Body of pancreas (tissue), 4 donors: ENCODE measurements at regions not wholly inside any gene's neighbourhood (a gene's known extent, or its start where the extent isn't known, plus 50 kb on each side); places are given as distances from the start of the nearest gene placed in this dataset.

Experiments used
- ATAC-seq: fragments of 150-250 bp; one replicate; pipeline ENCODE4 v1.9.1; 2016
- DNase-seq, 4 donors: peaks; one replicate each; pipeline ENCODE4 v3.0.0-alpha.2; 2019
- H3K27ac ChIP-seq, 4 donors: fragments of 200-600 bp; sonication (generic); 1 replicate in 3 of 4; 2 replicates in 1 of 4; pipeline versions ENCODE4 v1.5.1 to v1.6.1; 2016 to 2019; ENCODE audit warnings: mild to moderate bottlenecking in 1 of 4, mixed read lengths in 1 of 4, moderate library complexity in 1 of 4
- H3K27me3 ChIP-seq, 2 donors: fragments of 200-600 bp; sonication (generic); one replicate each; pipeline ENCODE4 v1.6.0; 2016; ENCODE audit warnings: mild to moderate bottlenecking in 1 of 2
- H3K36me3 ChIP-seq, 2 donors: fragments of 200-600 bp; sonication (generic); replicated peaks in 1 of 2; 2 replicates each; pipeline ENCODE4 v1.5.1; 2016; ENCODE audit warnings: low read depth in 2 of 2; ENCODE audit not compliant: insufficient read depth in 1 of 2
- H3K4me1 ChIP-seq: fragments of 200-600 bp; sonication (generic); one replicate; pipeline ENCODE4 v1.6.0; 2016
- H3K4me3 ChIP-seq, 2 donors: fragments of 200-600 bp; sonication (generic); 1 replicate in 1 of 2; 2 replicates in 1 of 2; pipeline ENCODE4 v1.5.1; 2016 to 2019
- H3K9me3 ChIP-seq, 3 donors: fragments of 200-600 bp; sonication (generic); 1 replicate in 2 of 3; 2 replicates in 1 of 3; pipeline ENCODE4 v1.5.1; 2016
- POLR2A ChIP-seq, 3 donors: fragments of 450-650 bp; IDR thresholded peaks; one replicate each; pipeline ENCODE4 v1.6.1; 2016; ENCODE audit warnings: antibody characterized with exemption in 3 of 3, mild to moderate bottlenecking in 2 of 3
- WGBS, 2 donors: methylation state at CpG; one replicate each; pipeline ENCODE4 v1.1.5; 2017; 5-methylcytosine and 5-hydroxymethylcytosine counted together
- intact Hi-C: fragments of 100-400 bp; cut with DNase I; formaldehyde crosslinking; loops from one replicate; pipeline ENCODE4 v1.15.1; 2023
- TF ChIP-seq, protein P1 (sequence below), 7 experiments: fragments of 450-650 bp in 4 of 7; fragments of 200-600 bp in 3 of 7; sonication (generic) in 3 of 7; IDR thresholded peaks; one replicate each; pipeline ENCODE4 v1.5.1; 2016 to 2019; ENCODE audit warnings: antibody characterized with exemption in 7 of 7

DNA sequence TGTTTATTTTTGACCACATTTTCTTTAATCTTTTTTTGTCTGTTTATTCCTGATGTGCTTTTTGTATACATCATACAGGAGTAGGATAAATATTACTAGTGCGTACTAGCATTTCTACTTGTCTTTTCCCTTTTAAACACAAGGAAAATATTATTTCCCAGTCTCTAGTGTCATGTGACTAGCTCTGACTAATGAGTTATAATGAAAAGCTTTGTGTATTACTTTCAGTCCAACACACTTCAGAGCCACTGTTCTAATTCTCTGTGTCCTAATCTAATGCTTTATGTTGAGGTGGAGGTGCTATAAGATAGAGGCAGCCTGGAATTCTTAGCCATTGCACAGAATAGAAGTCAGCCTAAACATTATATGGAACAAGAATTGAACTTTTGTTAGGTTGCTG, 65.0 kb upstream of the RAB18 start:
- WGBS, 2 donors, result 83% methylated on average over 1 of the region's 1 CpG
- no peak for TF ChIP-seq POLR2A (IDR thresholded peaks at IDR 0.05)
- TF ChIP-seq, protein P1, sequence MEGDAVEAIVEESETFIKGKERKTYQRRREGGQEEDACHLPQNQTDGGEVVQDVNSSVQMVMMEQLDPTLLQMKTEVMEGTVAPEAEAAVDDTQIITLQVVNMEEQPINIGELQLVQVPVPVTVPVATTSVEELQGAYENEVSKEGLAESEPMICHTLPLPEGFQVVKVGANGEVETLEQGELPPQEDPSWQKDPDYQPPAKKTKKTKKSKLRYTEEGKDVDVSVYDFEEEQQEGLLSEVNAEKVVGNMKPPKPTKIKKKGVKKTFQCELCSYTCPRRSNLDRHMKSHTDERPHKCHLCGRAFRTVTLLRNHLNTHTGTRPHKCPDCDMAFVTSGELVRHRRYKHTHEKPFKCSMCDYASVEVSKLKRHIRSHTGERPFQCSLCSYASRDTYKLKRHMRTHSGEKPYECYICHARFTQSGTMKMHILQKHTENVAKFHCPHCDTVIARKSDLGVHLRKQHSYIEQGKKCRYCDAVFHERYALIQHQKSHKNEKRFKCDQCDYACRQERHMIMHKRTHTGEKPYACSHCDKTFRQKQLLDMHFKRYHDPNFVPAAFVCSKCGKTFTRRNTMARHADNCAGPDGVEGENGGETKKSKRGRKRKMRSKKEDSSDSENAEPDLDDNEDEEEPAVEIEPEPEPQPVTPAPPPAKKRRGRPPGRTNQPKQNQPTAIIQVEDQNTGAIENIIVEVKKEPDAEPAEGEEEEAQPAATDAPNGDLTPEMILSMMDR (IDR thresholded peaks at IDR 0.05), result no peak
- H3K27ac ChIP-seq, result no peak overlapping the region
- no peaks in the 10 kb centered on the region for H3K36me3 ChIP-seq
- H3K9me3 ChIP-seq, result no peaks in the 10 kb centered on the region
- H3K4me3 ChIP-seq, result no peak overlapping the region
- H3K4me1 ChIP-seq, result peaks cover 5% of the 10 kb centered on the region
- intact Hi-C loops, result no loop called here
- DNase-seq (no peak), ATAC-seq (no peak)
- no peaks in the 10 kb centered on the region for H3K27me3 ChIP-seq

DNA sequence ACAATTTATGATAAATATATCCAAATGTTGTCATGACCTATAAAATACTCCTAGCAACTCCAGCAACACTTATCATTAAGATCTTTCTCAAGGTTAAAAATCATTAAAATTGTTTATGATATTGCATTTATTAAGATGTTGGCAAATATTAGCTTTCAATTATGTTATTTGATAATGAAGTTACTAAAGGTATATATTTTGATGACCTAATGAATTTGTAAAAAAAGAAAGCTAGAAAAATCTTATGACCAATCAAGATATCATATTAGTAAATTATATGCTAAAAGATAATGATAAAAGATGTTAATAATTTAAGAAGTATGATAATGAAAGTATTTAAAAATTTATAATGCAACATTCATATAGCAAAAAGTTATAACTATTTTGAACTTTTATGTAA, 66.3 kb upstream of the RAB18 start:
- Histone ChIP-seq H3K27me3 (no peaks in the 10 kb centered on the region), H3K4me1 (peaks cover 5% of the 10 kb centered on the region), H3K4me3 (no peak overlapping the region), H3K27ac (no peak overlapping the region), H3K9me3 (no peaks in the 10 kb centered on the region), H3K36me3 (no peaks in the 10 kb centered on the region)
- intact Hi-C loops, result no loop called here
- ATAC-seq (no peak), DNase-seq (no peak)
- TF ChIP-seq, protein P1 (IDR thresholded peaks at IDR 0.05), result no peak
- TF ChIP-seq POLR2A (IDR thresholded peaks at IDR 0.05), result no peak

DNA sequence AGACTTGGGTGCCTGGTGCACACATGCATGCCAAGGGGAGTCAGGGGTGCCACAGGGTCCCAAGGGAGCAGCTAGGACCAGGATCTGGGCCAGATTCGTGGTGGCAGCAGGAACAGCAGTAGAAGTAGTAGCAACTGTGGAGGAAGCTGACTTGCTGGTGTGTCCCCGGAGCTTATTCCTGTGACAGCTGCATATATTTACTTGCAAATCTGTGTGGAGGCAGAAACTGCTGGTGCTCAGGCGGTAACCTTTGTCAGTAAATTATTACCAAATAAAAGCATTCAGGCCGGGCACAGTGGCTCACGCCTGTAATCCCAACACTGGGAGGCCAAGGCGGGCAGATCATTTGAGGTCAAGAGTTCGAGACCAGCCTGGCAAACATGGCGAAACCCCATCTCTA, 67.4 kb upstream of the RAB18 start:
- 77 to 79% methylated on average over 7 to 8 of the region's 8 CpGs for WGBS, 2 donors
- DNase-seq (no peak), ATAC-seq (no peak)
- Histone ChIP-seq H3K36me3 (no peaks in the 10 kb centered on the region), H3K27ac (no peak overlapping the region), H3K4me1 (peaks cover 5% of the 10 kb centered on the region), H3K9me3 (no peaks in the 10 kb centered on the region), H3K4me3 (no peak overlapping the region), H3K27me3 (no peaks in the 10 kb centered on the region)
- intact Hi-C loops, result no loop called here
- no peak for TF ChIP-seq POLR2A (IDR thresholded peaks at IDR 0.05)
- TF ChIP-seq, protein P1 (IDR thresholded peaks at IDR 0.05), result no peak

DNA sequence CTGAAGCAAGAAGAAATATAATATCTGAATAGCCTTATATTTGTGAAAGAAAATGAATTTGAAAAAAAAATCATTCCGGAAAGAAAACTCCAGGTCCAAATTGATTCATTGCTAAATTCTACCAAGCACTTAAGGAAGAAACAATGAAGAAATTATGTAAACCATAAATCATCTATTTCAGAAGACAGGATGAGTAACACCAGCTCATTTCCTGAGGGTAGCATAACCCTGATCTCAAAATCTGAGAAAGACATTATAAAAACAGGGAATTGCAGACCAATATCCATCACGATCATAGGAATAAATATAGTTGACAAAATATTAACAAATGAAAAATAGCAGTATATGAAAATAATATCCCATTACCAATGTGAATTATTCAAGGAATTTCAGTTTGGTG, 70.1 kb upstream of the RAB18 start:
- 68 to 82% methylated on average over 2 of the region's 2 CpGs for WGBS, 2 donors
- Histone ChIP-seq H3K27ac (no peak overlapping the region), H3K9me3 (no peaks in the 10 kb centered on the region), H3K27me3 (no peaks in the 10 kb centered on the region), H3K4me1 (no peaks in the 10 kb centered on the region), H3K36me3 (no peaks in the 10 kb centered on the region), H3K4me3 (no peak overlapping the region)
- no peak for TF ChIP-seq POLR2A (IDR thresholded peaks at IDR 0.05)
- TF ChIP-seq, protein P1 (IDR thresholded peaks at IDR 0.05), result no peak
- no peak for ATAC-seq
- DNase-seq, result no peak
- intact Hi-C loops, result no loop called here

DNA sequence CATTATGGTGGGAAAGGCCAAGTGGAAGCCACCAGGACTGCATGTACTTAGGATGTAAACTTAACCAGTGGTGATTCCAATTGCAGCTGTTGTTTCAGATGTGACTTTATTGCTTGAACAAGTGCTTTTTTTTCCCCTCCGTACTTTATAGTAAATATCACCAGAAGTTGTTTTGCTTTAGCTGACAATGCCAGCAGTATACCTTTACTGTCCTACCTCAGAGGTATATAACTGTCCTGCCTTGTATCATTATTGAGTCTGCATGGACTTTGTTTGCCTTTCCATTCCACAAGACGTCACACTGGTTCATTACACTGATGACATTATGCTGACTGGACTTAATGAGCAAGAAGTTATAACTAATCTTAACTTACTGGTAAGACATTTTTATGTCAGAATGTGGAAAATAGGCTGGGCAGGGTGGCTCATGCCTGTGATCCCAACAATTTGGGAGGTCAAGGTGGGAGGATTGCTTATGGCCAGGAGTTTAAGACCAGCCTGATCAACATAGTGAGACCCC, 77.1 kb upstream of the RAB18 start:
- Histone ChIP-seq H3K27me3 (no peaks in the 10 kb centered on the region), H3K4me1 (no peaks in the 10 kb centered on the region), H3K4me3 (no peak overlapping the region), H3K27ac (no peak overlapping the region), H3K9me3 (no peaks in the 10 kb centered on the region), H3K36me3 (no peaks in the 10 kb centered on the region)
- DNase-seq (no peak), ATAC-seq (no peak)
- WGBS, 2 donors, result 42 to 51% methylated on average over 2 of the region's 2 CpGs
- intact Hi-C loops, result no loop called here
- no peak for TF ChIP-seq POLR2A (IDR thresholded peaks at IDR 0.05)
